Ramos (cell line): ENCODE measurements at regions not wholly inside any gene's neighbourhood (a gene's known extent, or its start where the extent isn't known, plus 50 kb on each side); places are given as distances from the start of the nearest gene placed in this dataset.
"Not testable (repeated sequence)": the region's sequence is repeated elsewhere in the genome, so short reads cannot be mapped to it uniquely, and the experiment has no call there.

Experiments
- in situ Hi-C: fragments of 300-500 bp; cut with MboI; formaldehyde crosslinking; loops from one replicate; pipeline ENCODE4 v1.14.3; 2022; ENCODE audit warnings: low sequenced_read_pairs; ENCODE audit not compliant: unreplicated experiment

DNA sequence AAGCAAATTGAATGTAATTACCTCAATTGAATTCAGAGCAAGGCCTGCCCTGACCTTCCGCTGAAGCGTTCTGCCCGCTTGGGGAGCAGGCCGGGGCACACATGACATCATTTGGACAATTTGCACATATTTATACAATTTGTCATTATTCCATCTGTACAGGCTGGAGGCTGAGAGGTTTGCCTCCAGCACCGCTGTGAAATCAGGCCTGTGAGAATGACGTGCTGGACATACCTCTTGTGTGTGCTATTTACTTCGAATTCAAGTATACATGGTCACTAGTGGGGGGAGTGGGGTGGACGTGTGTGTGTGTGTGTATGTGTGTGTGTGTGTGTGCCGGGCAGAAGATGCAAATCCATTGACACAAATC, 285.6 kb downstream of the SHOX start:
- in situ Hi-C loops = no loop called here

DNA sequence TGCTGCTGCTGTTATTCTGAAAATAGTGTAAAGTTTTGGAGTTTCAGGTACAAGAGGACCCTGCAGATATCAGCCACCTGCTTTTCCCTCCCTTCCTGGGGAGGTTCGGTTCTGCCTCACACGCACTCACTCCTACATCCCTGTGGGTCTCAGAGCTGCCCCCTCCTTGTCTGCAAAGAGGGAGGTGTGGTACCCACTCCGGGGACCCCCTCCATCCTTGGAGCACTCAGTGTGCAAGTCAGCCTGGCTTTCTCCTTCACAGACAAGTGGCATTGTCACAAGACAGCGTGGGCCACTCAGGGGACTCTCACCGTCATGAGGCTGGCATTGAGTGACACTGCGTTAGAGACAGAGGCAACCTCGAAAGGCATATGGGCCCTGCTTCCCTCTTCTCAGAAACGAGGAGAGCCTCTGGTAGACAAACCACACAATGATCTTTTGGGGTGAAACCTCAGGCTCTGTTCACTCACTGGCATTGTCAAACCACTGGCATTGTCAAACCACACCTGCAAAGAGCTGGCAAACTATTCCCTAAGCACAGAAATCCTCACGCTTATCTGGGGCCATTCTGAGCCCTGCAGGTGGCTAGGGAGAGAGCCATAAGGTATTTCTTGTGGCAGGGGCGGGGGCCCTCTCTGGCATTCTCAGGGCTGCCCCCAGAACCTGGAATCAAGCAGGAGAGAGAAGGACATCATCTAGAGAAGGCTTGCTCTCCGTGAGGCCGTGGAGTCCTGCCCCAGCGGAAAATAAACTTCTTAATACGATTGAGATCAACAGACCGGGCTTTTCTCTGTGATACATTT, 285.0 kb downstream of the SHOX start:
- in situ Hi-C loops = no loop called here

DNA sequence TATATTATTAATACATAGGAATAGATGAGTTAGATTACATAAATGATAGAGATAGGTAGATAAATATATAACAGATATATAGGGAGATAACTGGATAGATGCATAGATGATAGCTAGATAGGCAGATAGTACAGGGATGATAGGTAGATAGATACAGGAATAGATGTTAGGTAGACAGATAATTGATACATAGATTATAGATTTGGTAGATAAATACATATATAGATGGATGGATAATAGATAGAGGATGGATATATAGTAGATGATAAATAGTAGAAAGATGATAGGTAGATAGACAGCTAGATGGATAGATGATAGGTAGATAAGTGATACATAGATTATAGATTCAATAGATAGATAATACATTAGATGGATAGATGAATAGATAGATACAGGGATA, 283.6 kb downstream of the SHOX start:
- in situ Hi-C loops = no loop called here

DNA sequence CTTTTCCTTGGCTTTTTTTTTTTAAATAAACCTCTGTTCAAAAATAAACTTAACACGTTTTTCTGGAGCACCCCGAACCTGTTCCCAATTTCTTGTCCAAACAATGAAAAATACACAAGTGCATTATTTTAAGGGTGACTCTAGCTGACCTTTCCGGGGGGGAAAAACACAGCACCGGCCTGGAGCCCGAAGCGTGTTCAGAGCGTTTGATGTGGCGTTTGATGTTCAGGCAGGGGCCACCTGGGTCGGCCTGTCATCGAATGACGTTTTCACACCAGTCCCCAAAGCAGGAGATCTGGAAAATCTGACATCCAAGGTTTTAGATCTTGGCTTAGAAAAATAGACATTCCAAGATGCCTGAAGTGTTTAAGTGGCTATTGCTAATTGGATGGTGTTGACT, 282.1 kb downstream of the SHOX start:
- in situ Hi-C loops = no loop called here

DNA sequence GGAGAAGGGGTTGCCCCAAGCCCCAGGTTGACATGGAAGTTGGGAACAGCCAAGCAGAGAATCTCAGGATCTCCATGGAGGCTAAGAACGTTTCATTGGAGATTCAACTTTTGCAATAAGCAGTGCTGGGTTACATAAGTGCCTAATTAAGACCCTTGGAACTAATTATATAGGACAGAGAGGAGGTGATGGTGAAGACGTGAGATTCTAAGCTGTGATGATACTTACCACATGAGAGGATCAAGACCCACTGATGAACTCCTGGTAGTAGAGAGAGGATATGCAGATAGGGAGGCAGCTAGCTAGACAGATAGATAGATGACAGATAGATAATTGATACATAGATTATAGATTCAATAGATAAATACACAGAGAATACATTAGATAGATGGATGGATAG, 278.5 kb downstream of the SHOX start:
- in situ Hi-C loops = not testable (repeated sequence)

DNA sequence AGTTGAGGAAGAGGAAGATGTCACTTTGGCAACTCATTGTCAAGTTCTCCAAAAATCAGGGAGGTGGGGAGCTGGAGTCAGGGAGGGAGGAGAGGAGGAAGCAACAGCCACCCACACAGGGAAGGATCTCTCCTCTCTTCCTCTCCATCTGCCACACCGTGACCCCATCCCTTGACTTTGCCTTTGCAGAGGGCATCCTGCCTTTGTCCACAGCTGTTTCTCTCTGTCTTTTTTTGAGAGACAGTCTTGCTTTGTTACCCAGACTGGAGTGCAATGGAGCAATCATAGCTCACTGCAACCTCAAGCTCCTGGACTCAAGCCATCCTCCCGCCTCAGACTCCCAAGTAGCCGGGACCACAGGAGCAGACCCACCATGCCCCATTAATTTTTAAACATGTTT, 276.0 kb downstream of the SHOX start:
- in situ Hi-C loops = no loop called here

DNA sequence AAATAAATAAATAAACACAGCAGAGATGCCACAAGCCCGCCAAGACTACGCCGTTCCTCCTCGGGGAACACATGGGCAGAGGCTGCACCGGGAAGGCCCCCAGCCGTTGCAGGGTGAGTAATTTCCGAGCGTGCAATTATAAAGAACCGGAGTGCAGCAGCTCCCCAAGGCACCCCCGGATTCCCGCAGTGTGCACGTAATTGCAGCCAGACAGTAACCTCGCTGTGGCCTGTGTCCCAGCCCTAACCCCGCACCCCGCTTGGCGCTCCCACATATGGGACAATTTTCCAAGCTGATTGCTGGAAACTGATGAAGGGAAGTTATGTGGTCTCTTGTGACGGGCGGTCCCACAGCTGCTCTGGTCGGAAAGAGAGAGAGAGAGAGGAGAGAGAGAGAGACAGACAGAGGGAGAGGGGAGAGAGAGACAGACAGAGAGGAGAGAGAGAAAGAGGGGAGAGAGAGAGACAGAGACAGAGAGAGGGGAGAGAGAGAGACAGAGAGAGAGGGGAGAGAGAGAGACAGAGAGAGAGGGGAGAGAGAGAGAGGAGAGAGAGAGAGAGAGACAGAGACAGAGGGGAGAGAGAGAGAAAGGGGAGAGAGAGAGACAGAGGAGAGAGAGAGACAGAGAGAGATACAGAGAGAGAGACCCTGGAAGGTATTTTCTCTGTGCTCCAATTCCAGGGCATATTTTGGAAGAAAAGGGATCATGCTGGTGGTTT, 275.4 kb downstream of the SHOX start:
- in situ Hi-C loops = no loop called here

DNA sequence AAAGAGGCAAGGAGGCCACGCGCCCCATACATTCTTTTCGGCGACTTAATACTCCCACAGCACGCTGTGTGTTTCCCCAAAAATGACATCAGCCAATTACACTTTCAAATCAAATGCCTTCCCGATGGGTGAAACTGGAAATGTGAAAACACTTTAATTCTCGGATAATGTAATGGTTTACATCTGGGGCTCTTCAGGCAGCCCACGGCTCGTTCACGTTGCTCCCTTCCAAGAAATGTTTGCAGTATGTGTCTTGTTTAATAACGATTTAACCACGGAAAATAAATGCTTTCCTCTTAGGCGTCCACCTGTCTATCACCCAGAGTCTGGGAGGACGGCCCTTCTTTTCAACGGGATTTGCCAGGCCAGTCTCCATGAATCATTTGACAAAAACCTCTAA, 272.5 kb downstream of the SHOX start:
- in situ Hi-C loops = no loop called here

DNA sequence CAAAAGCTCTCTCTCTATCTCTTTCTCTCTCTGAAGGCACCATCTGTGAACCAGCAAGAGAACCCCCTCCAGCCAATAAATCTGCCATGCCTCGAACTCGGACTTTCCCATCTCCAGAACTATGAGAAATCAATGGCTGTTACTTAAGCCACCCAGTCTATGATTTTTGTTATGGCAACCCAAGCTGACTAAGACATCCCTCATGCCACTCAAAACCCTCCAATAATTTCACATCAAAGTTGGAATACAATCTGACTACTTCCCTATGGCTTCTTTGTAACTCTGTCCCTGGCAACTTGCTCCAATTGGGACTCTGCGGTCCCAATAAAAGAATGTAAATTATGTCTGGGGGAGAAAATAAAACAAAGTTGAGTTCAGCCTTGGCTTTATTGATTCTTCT, 265.7 kb downstream of the SHOX start:
- in situ Hi-C loops = no loop called here

DNA sequence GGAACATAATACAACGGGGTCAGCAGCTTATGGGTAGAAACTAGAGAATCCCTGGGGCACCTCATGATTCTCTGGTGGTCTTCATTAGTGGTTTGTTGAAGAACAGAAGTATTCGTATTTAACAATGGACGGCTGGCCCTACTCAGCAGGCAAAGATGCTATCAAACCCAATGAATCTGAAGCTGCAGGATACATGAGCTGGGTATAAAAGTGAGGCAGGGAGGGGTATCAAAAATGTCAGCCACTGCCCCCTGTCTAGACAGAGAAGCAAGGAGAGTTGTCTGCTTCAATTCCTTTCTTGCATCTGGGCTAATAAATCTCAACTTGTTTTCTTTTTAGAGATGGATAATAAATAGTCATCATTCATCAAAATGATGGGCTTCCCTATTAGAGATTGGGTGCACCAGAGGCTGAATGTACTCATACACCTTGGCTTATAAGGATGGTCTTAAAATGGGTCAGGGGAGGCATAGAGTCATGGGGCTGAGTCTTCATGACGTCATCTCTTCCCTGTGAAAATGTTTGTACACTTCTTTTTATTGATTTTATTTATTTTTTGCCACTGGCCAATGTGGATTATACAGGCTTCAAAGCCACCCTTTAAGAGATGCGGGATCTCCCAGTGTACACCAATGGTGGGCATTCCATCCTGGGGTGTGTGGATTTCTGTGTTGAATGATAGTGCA, 259.5 kb downstream of the SHOX start:
- in situ Hi-C loops = no loop called here

DNA sequence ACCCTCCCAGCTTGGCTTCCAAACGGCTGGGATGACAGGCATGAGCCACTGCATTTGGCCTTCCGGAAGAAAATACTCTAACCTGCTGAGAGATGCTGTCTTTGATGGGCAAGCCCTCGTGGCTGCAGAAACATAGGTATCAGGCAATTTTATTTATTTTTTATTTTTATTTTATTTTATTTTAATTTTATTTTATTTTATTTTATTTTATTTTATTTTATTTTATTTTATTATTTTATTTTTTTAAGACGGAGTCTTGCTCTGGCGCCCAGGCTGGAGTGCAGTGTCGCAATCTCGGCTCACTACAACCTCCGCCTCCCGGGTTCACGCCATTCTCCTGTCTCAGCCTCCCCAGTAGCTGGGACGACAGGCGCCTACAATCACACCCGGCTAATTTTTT, 257.1 kb downstream of the SHOX start:
- in situ Hi-C loops = not testable (repeated sequence)

DNA sequence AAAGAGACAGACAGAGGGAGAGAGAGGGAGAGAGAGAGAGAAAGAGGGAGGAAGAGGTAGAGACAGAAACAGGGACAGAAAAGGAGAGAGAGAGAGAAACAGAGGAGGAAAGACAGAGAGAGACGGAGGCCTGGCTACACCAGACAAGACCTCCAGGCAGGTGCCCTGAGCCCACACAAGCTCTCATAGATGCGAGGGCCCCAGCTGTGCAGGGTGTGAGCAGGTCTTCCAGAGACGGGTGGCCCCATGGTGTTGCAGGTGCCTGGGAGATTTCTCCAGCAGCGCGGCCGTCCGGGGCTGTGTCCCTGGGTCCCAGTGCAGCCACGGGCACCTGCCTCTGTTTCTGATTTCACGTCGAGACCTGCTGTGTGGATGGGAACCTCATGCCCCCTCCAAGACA, 253.0 kb downstream of the SHOX start:
- in situ Hi-C loops = no loop called here

DNA sequence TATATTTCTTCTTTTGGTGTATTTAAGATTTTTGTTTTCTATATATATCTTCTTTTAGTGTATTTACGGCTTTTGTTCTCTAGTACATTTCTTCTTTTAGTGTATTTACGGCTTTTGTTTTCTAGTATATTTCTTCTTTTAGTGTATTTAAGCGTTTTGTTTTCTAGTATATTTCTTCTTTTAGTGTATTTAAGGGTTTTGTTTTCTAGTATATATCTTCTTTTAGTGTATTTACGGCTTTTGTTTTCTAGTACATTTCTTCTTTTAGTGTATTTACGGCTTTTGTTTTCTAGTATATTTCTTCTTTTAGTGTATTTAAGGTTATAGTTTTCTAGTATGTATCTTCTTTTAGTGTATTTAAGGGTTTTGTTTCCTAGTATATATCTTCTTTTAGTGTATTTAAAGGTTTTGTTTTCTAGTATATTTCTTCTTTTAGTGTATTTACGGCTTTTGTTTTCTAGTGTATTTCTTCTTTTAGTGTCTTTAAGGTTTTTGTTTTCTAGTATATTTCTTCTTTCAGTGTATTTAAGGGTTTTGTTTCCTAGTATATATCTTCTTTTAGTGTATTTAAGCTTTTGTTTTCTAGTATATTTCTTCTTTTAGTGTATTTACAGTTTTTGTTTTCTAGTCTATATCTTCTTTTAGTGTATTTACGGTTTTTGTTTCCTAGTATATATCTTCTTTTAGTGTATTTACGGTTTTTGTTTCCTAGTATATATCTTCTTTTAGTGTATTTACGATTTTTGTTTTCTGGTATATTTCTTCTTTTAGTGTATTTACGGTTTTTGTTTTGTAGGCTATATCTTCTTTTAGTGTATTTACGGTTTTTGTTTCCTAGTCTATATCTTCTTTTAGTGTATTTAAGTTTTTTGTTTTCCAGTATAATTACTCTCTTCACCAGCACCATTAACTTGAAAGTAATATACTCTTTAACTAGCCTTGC, 249.4 kb downstream of the SHOX start:
- in situ Hi-C loops = not testable (repeated sequence)

DNA sequence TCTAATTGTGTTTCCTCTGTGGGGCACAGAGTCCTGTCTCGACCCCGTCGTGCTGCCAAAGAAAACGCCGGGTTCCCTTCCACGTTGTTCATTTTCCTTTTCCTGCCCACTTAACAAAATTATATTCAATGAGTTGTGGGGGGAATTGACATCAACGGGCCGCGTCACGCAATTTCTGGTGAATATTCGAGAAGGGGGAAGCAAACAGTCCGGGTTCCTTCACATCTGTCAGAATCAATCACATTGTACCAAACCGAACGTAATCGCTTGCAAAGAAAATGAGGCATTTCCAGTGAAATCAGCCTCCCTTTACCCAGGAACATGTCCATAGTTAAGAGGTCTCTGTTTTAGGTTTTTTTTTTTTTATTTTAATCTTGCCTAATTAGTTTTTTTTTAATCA, 243.5 kb downstream of the SHOX start:
- in situ Hi-C loops = no loop called here

DNA sequence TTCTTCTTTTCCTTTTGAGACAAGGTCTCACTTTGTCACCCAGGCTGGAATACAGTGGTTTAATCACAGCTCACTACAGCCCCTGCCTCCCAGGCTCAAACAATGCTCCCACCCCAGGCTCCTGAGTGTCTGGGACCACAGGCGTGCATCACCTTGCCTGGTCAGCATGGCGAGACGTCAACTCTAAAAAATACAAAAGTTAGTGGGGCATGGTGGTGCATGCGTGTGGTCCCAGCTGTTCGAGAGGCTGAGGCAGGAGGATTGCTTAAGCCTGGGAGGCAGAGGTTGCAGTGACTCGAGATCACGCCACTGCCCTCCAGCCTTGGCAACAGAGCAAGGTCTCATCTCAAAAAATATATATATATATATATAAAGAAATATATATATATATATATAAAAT, 242.4 kb downstream of the SHOX start:
- in situ Hi-C loops = no loop called here

DNA sequence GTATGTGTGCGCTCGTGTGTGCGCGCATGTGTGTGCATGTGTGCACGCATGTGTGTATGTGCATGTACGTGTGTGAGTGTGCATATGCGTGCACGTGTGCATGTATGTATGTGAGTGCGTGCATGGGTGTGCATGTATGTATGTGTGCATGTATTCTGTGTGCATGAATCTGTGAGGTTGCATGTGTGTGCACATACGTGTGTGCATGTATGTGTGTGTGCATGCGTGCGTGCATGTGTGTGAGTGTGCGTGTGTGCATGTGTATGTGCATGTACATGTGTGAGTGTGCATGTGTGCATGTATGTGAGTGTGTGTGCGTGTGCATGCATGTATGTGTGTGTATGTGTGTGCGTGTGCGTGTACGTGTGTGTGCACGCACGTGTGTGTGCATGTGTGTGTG, 241.5 kb downstream of the SHOX start:
- in situ Hi-C loops = no loop called here

DNA sequence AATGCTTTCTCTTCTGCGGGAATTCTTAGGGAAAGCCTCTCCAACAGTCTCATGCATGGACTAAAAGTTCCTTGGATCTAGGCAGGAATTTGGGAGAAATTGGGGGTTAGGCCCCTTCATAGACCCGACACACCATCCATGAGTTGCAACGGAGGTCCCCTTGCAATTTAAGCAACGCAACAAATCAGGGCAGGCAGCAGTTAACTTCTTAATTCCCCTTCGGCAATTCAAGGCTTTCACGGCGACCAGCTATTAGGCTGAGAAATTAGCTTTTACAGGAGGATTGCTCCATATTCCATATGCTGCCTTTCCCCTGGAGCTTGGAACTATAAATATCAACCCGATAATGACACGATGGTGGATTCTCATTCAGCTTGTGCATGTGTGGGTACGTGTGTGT, 241.0 kb downstream of the SHOX start:
- in situ Hi-C loops = no loop called here

DNA sequence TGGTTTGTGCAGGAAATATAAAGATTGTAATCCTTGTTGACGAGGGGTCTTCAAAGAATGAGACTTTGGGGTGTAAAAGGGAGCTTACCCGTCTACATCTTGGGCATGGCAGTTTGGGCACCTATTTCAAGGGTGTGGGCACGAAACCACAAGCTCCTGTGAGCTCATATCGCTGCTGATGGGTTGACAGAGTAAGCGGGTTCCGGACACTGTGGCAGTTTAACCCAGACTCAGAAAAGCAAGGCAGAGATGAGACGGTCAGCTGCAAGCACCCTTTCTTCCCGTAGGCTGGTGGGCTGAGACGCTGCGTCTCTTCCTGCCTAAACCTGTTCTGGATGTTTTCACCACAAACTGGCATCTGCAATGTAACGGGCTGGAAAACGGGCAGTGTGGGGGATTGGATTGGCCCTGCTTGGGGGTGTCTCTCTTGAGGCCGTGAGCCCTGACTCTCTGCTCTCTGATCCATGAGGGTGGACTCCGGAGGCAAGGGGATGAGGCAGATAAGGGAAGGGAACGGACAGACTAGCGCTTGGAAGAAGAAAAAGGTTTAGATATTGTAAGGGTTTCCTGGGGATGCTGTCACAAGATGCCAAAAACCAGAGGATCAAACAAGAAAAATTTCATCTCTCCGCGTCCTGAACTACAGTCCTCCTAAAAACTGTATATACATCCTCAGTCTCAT, 237.5 kb downstream of the SHOX start:
- in situ Hi-C loops = no loop called here

DNA sequence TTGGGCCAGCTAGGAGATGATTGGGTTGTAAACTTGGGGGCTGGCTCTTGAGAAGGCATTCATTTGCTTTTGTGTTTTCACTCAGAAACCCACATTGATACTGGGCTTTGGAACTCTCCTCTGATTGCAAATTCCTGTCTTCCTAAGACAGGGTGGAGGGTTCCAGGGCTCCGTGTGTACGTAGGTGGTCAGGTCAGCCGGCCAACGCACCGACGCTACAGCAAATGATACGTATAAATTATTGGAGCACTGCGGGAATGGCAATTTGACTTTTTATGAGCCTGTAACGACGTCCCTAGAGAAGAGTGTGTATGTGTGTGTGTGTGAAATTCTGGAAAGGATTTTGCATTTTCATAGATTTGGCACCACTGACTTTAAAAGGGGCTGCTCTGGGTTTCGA, 236.9 kb downstream of the SHOX start:
- in situ Hi-C loops = no loop called here

DNA sequence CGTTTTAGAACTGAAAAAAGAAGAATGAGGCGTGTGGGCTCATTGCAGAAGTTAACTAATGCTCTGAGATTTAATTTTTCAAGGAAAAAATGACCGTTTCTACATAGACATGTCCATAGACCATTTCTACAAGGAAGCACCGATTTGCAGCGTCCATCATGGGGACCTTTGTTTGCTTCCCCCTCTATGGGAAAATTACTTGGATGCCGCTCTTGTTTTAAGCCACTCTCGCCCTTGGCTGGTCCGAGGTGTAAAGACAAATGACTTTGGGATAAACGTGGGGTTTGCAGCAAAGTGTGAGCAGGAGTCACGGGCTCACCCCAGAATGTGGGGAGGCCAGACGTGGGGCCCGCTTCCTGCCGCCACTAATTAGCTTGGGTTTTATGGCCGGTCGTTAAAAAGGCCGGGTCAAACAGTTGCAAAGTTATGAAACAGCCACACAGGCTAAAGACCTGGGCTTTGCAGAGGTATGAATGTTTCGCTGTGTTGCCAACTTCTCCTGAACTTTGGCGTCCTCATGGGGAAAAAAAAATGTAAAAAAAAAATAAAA, 235.9 kb downstream of the SHOX start:
- in situ Hi-C loops = no loop called here
